ENCODE measurements at regions not wholly inside any gene's neighbourhood (a gene's known extent, or its start where the extent isn't known, plus 50 kb on each side); places are given as distances from the start of the nearest gene placed in this dataset.

GRCh38 chr7:53245721-53246120, 210.3 kb downstream of the POM121L12 start:
- ATAC-seq (no peak), DNase-seq (no peak)
- H3K9me3 ChIP-seq = peaks cover 2% of the 10 kb centered on the region
- H3K4me1 ChIP-seq (ENCODE audit: low read depth) = no peaks in the 10 kb centered on the region
- H3K4me3 ChIP-seq = no peak overlapping the region
- no peak for TF ChIP-seq CTCF (IDR thresholded peaks at IDR 0.05)
- no peaks in the 10 kb centered on the region for H3K36me3 ChIP-seq (ENCODE audit: low read depth)
- intact Hi-C loops (cut with DNase I, micrococcal nuclease) = no loop called here

GRCh38 chr7:53246957-53247356, 211.5 kb downstream of the POM121L12 start:
- H3K4me3 ChIP-seq = no peak overlapping the region
- H3K36me3 ChIP-seq (ENCODE audit: low read depth) = no peaks in the 10 kb centered on the region
- H3K4me1 ChIP-seq (ENCODE audit: low read depth) = no peaks in the 10 kb centered on the region
- intact Hi-C loops (cut with DNase I, micrococcal nuclease) = no loop called here
- H3K9me3 ChIP-seq = peaks cover 2% of the 10 kb centered on the region
- no peak for ATAC-seq
- no peak for DNase-seq
- TF ChIP-seq CTCF (IDR thresholded peaks at IDR 0.05) = no peak

- no peaks in the 10 kb centered on the region for H3K4me1 ChIP-seq (ENCODE audit: low read depth)
- H3K36me3 ChIP-seq (ENCODE audit: low read depth) = no peaks in the 10 kb centered on the region
- ATAC-seq (no peak), DNase-seq (no peak)
- H3K4me3 ChIP-seq = no peak overlapping the region
- peaks cover 18% of the 10 kb centered on the region for H3K9me3 ChIP-seq
- intact Hi-C loops (cut with DNase I, micrococcal nuclease) = no loop called here
- TF ChIP-seq CTCF (IDR thresholded peaks at IDR 0.05) = no peak
Observed at GRCh38 chr7:53252539-53252938, 217.1 kb downstream of the POM121L12 start.

- Histone ChIP-seq H3K4me3 (no peak overlapping the region), H3K36me3 (ENCODE audit: low read depth) (no peaks in the 10 kb centered on the region), H3K9me3 (peaks cover 3% of the 10 kb centered on the region), H3K4me1 (ENCODE audit: low read depth) (no peaks in the 10 kb centered on the region)
- DNase-seq (no peak), ATAC-seq (no peak)
- intact Hi-C loops (cut with DNase I, micrococcal nuclease) = no loop called here
- no peak for TF ChIP-seq CTCF (IDR thresholded peaks at IDR 0.05)
Observed at GRCh38 chr7:53272081-53272480, 236.6 kb downstream of the POM121L12 start.

GRCh38 chr7:53281312-53281711, 245.9 kb downstream of the POM121L12 start:
- ATAC-seq = no peak
- no peaks in the 10 kb centered on the region for H3K36me3 ChIP-seq (ENCODE audit: low read depth)
- DNase-seq = no peak
- TF ChIP-seq CTCF (IDR thresholded peaks at IDR 0.05) = no peak
- H3K4me3 ChIP-seq = no peak overlapping the region
- H3K9me3 ChIP-seq = peaks cover 27% of the 10 kb centered on the region
- intact Hi-C loops (cut with DNase I, micrococcal nuclease) = no loop called here
- no peaks in the 10 kb centered on the region for H3K4me1 ChIP-seq (ENCODE audit: low read depth)

GRCh38 chr7:53292341-53292740, 256.9 kb downstream of the POM121L12 start:
- Histone ChIP-seq H3K4me3 (no peak overlapping the region), H3K4me1 (ENCODE audit: low read depth) (no peaks in the 10 kb centered on the region), H3K9me3 (peaks cover 25% of the 10 kb centered on the region), H3K36me3 (ENCODE audit: low read depth) (no peaks in the 10 kb centered on the region)
- TF ChIP-seq CTCF (IDR thresholded peaks at IDR 0.05) = no peak
- DNase-seq = no peak
- no peak for ATAC-seq
- intact Hi-C loops (cut with DNase I, micrococcal nuclease) = no loop called here
